SK-N-MC (cell line): ENCODE measurements at regions not wholly inside any gene's neighbourhood (a gene's known extent, or its start where the extent isn't known, plus 50 kb on each side); places are given as distances from the start of the nearest gene placed in this dataset.

Experiments
- DNase-seq: peaks from one replicate; pipeline ENCODE4 v3.0.0-alpha.2; 2011; ENCODE audit warnings: low read depth, low spot score
- H3K27ac ChIP-seq: fragments of 200-600 bp; sonication (generic); 2 replicates; pipeline ENCODE4 v1.5.1; 2016; ENCODE audit warnings: mixed run types
- H3K36me3 ChIP-seq: fragments of 200-600 bp; sonication (generic); 2 replicates; pipeline ENCODE4 v1.6.1; 2017; ENCODE audit warnings: antibody characterized with exemption, low read length, mixed read lengths; ENCODE audit not compliant: insufficient read depth
- H3K4me3 ChIP-seq: fragments of 200-600 bp; sonication (generic); 2 replicates; pipeline ENCODE4 v1.5.1; 2016
- H3K9ac ChIP-seq: fragments of 200-600 bp; sonication (generic); 2 replicates; pipeline ENCODE4 v1.8.0; 2017; ENCODE audit warnings: mixed run types, mixed read lengths; ENCODE audit not compliant: insufficient read length
- H3K9me3 ChIP-seq: fragments of 200-600 bp; sonication (generic); 2 replicates; pipeline ENCODE4 v1.6.1; 2017; ENCODE audit warnings: low read depth, mild to moderate bottlenecking, antibody characterized with exemption, low read length, moderate library complexity, mixed read lengths
- EZH2 ChIP-seq: fragments of 200-600 bp; sonication (generic); IDR thresholded peaks from one replicate; pipeline ENCODE4 v1.6.1; 2017; ENCODE audit warnings: antibody characterized with exemption
- FOXP2 ChIP-seq: optimal IDR thresholded peaks from 2 replicates; pipeline ENCODE3; 2011; ENCODE audit warnings: mild to moderate bottlenecking, moderate library complexity; ENCODE audit not compliant: insufficient read depth; ENCODE audit errors: extremely low read length, control extremely low read depth
- POLR2AphosphoS5 ChIP-seq: IDR thresholded peaks from 2 replicates; pipeline ENCODE4 v1.6.1; 2012; ENCODE audit warnings: mild to moderate bottlenecking, low read depth, low read length, borderline replicate concordance

DNA sequence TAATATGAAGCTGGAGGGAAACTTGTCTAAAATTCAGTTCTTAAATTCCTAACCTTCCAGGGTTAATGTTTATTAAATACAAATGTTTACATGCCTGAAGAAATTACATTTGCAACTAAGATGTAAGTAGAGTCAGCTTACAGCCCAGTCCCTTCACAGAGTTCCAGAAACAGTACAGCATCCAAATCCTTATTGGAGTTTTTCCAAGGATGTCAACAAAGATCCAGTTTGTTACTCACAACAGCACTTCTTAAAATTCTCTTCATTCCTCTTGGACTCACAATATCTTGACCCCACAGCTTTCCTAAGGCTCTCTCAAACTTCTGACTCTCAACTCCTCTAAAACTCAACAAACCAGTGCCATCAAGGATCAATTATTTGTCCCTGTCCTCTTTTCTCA, 50.1 kb upstream of the RWDD3 start:
- H3K9ac ChIP-seq, result no peak overlapping the region
- no peak overlapping the region for H3K4me3 ChIP-seq
- DNase-seq, result no peak
- TF ChIP-seq POLR2AphosphoS5 (no peak), EZH2 (no peak), FOXP2 (no peak)
- no peaks in the 10 kb centered on the region for H3K36me3 ChIP-seq
- H3K27ac ChIP-seq, result no peak overlapping the region
- H3K9me3 ChIP-seq, result no peaks in the 10 kb centered on the region
